ENCODE measurements at regions not wholly inside any gene's neighbourhood (a gene's known extent, or its start where the extent isn't known, plus 50 kb on each side); places are given as distances from the start of the nearest gene placed in this dataset.

DNA sequence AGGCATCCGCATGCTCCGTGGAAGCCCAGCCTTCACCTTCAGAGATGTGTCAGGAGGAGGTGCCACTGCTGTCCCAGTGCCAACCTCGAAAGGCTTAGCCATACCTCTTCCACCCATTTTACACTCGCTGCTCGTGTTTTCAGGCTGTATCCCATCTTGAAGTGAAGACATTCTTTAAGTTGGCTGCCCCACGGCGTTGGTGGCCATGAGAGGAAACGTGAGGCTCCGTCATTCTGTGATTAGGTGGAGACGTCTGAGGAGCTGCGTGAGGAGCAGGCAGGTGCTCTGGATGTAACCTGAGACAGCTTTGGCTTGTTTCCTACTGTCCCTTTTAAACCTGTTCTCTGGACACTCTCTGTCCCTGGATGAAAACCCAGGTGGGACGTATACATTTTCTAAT is 159.9 kb upstream of the RNF32 start:
- no peak for DNase-seq (ENCODE audit: low spot score)

DNA sequence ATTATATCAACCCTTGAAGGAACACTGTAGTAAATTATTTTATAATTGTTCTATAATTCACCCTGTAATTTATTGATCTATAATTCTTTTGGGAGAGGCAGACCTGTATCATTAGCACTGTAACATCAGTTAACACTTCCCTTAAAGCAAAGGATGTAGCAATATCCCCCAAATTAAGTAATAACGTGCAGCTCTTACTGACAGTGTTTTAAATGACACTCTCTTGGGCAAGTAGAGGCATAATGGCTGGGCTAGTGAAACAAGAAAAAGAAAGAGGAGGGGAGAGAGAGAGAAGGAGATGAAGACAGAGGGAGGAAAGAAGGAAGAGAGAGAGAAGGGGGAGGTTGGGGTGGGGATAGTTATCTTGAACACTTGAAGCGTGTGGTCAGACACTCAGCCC is 161.0 kb upstream of the RNF32 start:
- DNase-seq (ENCODE audit: low spot score): no peak

- DNase-seq (ENCODE audit: low spot score): no peak
Measured at GRCh38 chr7:156478486-156478885, 162.1 kb upstream of the RNF32 start.

- DNase-seq (ENCODE audit: low spot score): no peak
Measured at GRCh38 chr7:156475666-156476065, 164.9 kb upstream of the RNF32 start.

GRCh38 chr7:156475179-156475578 is 165.4 kb upstream of the RNF32 start:
- no peak for DNase-seq (ENCODE audit: low spot score)

- DNase-seq (ENCODE audit: low spot score): no peak
Measured at GRCh38 chr7:156474241-156474743, 166.3 kb upstream of the RNF32 start.

GRCh38 chr7:156473476-156474240 is 166.9 kb upstream of the RNF32 start:
- DNase-seq (ENCODE audit: low spot score): peak; percentile 55

- no peak for DNase-seq (ENCODE audit: low spot score)
Measured at GRCh38 chr7:156472267-156472666, 168.3 kb upstream of the RNF32 start.

DNA sequence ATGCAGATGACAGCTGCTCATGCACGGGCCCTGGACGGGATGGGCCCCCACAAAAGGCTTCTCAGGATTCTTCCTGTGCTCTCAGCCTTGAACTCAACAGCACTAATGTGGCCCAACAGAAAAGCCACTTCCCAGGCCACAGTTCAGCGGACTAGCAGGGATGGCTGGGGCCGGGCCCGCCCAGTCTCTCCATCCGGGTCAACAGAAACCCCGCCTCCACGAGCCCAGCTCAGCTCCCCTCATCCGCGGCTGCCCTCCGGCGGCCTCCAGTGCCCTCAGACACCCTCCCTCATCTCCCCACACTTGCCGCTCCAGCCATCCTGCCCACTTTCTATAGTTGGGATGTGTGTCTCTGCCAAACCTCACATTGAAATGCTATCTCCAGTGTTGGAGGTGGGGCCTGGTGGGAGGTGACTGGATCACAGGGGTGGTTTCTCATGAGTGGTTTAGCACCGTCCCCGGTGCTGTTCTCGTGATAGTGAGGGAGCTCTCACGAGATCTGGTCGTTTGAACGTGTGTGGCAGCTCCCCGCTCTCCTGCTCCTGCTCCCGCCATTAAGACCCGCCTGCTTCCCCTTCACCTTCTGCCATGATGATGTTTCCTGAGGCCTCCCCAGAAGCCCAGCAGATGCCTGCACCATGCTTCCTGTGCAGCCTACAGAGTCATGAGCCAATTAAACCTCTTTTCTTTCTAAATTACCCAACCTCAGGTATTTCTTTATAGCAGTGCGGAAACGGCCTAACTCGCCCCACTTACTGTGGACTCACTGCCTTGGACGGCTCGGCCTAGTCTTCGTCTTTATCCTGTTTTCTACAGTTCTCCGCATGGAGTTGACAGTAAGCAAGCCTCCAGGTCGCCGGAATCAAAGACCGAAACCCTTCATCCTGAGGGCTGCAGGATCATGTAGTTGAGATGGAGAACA is 169.9 kb upstream of the RNF32 start:
- no peak for DNase-seq (ENCODE audit: low spot score)

- no peak for DNase-seq (ENCODE audit: low spot score)
Measured at GRCh38 chr7:156466955-156467625, 173.5 kb upstream of the RNF32 start.

- no peak for DNase-seq (ENCODE audit: low spot score)
Measured at GRCh38 chr7:156466272-156466671, 174.3 kb upstream of the RNF32 start.

GRCh38 chr7:156465186-156465585 is 175.4 kb upstream of the RNF32 start:
- no peak for DNase-seq (ENCODE audit: low spot score)

- DNase-seq (ENCODE audit: low spot score): no peak
Measured at GRCh38 chr7:156464339-156464738, 176.2 kb upstream of the RNF32 start.

- no peak for DNase-seq (ENCODE audit: low spot score)
Measured at GRCh38 chr7:156463280-156463679, 177.3 kb upstream of the RNF32 start.

GRCh38 chr7:156461881-156462665 is 178.5 kb upstream of the RNF32 start:
- no peak for DNase-seq (ENCODE audit: low spot score)

DNA sequence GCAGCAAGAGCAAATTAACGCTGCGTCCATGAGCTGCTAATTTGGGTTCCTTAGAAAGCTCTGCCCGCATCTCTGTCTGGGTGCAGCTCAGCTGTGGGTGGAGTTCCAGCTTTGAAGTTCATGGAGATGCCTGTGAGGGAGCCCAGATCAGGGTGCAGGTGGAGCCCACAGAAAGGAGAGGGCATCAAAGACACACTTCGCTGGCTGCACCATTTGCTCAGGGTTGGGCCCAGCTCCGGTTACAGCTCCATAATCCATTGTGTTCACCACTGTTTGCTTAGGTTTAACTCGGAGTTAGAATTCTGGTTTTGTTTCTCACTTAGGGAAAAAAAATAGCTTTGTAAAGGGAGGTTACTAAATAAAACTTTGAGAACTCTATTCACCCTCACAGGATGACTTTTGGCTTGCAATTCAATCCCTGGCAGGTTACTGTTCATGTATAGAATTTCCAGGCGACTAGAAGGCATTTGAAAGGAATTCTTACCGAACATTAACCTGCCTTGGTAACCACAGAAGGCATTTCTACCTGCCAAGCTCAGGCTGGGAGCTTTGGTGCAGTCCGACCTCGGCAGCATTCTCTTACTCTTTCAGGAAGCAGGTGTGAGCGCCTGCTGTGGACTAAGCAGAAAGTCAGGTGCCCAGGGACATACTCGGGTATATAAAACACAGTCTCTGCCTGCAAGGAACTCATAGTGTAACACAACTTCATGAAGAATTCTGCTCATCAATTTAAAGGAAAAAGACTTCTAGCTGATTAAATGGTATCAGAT is 179.5 kb upstream of the RNF32 start:
- DNase-seq (ENCODE audit: low spot score): no peak

DNA sequence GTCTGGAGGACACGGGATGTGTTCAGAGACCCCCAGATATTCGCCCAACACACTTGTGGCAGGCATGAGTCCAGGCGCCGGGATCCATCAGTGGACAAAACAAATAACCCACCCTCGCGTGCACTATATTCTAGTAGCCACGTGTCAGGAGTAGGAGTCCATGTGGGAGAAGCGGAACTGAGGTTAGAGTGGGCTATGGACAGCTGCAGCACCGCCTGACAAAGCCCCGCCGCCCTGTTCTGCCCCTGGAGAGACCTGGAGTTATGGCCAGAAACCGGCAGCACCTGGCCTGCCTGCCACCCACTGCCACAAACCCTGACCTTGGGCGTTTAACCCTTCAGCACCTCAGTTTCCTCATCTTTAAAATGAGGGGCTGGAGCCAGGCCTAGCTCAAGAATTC is 181.0 kb upstream of the RNF32 start:
- DNase-seq (ENCODE audit: low spot score): no peak

DNA sequence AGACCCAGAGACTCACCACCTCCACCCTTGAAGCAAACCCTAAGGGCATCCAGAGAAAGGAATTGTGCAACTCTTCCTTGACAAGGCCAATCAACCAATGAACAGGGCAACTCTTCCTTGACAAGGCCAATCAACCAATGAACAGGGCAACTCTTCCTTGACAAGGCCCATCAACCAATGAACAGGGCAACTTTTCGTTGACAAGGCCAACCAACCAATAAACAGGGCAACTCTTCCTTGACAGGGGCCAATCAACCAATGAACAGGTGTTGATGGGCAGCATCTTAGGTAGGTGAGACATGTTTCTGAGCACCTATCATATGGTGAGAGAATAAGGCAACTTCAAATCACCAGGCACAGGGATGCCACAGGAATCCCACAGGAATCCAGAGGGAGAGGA is 181.5 kb upstream of the RNF32 start:
- DNase-seq (ENCODE audit: low spot score): peak; percentile 62

DNA sequence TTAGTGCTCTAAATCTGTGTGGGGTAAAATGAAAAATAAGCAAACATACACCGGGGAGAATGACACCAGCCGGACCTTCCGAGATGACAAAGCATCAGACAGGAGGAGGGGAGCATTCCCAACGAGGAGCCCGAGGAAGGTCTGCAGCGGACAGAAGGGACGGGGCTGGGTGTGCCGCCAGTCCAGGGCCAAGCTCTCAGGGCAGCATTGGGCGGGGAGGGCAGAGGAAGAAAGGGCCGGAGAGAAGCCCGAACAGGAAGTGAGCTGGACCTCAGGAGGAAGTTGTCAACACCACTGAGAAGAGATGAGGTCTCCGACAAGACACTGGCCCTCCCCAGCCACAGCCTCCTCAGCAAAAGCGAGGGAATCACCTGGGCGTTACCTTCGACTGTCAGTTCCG is 182.6 kb upstream of the RNF32 start:
- DNase-seq (ENCODE audit: low spot score): no peak

GRCh38 chr7:156456503-156457115 is 184.0 kb upstream of the RNF32 start:
- no peak for DNase-seq (ENCODE audit: low spot score)

All from NAMALWA (cell line).